Vagina (tissue), 2 donors: ENCODE measurements at regions not wholly inside any gene's neighbourhood (a gene's known extent, or its start where the extent isn't known, plus 50 kb on each side); places are given as distances from the start of the nearest gene placed in this dataset.

Source experiments
- DNase-seq, 2 donors: peaks; one replicate each; pipeline ENCODE4 v3.0.0-alpha.2; 2017; ENCODE audit errors: extremely low spot score in 2 of 2
- H3K27ac ChIP-seq: fragments of 200-600 bp; sonication (generic); one replicate; pipeline ENCODE4 v1.5.1; 2019
- H3K27me3 ChIP-seq: fragments of 200-600 bp; sonication (generic); one replicate; pipeline ENCODE4 v1.5.1; 2019
- H3K36me3 ChIP-seq, 2 donors: fragments of 200-600 bp; sonication (generic); one replicate each; pipeline ENCODE4 v1.5.1; 2017 to 2019
- H3K4me1 ChIP-seq: fragments of 200-600 bp; sonication (generic); one replicate; pipeline ENCODE4 v1.5.1; 2019
- H3K4me3 ChIP-seq, 2 donors: fragments of 200-600 bp; sonication (generic); 1 replicate in 1 of 2; 2 replicates in 1 of 2; pipeline ENCODE4 v1.5.1; 2016 to 2019
- H3K9me3 ChIP-seq: fragments of 200-600 bp; sonication (generic); one replicate; pipeline ENCODE4 v1.5.1; 2019
- CTCF ChIP-seq, 3 experiments: fragments of 450-650 bp in 2 of 3; fragments of 200-600 bp in 1 of 3; sonication (generic) in 1 of 3; IDR thresholded peaks; one replicate each; pipeline ENCODE4 v1.5.1; 2017 to 2019; ENCODE audit warnings: antibody characterized with exemption in 3 of 3, mild to moderate bottlenecking in 2 of 3, moderate library complexity in 2 of 3
- POLR2A ChIP-seq, 2 donors: fragments of 450-650 bp; IDR thresholded peaks; one replicate each; pipeline ENCODE4 v1.6.1; 2017; ENCODE audit warnings: antibody characterized with exemption in 2 of 2, mild to moderate bottlenecking in 2 of 2, moderate library complexity in 2 of 2
- POLR2AphosphoS5 ChIP-seq, 2 donors: sonication (generic); formaldehyde crosslinking; IDR thresholded peaks; one replicate each; pipeline ENCODE4 v1.9.0; 2017; ENCODE audit warnings: antibody characterized with exemption in 2 of 2, mild to moderate bottlenecking in 2 of 2, low read depth in 1 of 2; ENCODE audit not compliant: insufficient read depth in 1 of 2
- intact Hi-C: fragments of 100-400 bp; cut with DNase I; formaldehyde crosslinking; loops from one replicate; pipeline ENCODE4 v1.15.1; 2023

- Histone ChIP-seq H3K36me3 (no peaks in the 10 kb centered on the region), H3K27ac (no peak overlapping the region), H3K4me3 (no peak overlapping the region), H3K4me1 (no peaks in the 10 kb centered on the region), H3K9me3 (no peaks in the 10 kb centered on the region), H3K27me3 (no peaks in the 10 kb centered on the region)
- intact Hi-C loops, result loop anchor here (10.0 kb wide), 1 partner anchor 824 kb away; no protein-coding TSS in a partner anchor
- DNase-seq, result peak in 1 of 2 donors; percentile 42
- TF ChIP-seq POLR2AphosphoS5 (IDR thresholded peaks at IDR 0.05; ENCODE audit: insufficient read depth in 1 of 2, low read depth in 1 of 2) (no peak), POLR2A (IDR thresholded peaks at IDR 0.05) (no peak), CTCF (IDR thresholded peaks at IDR 0.05) (no peak)
Measured at GRCh38 chr1:157240495-157241184, 102.4 kb upstream of the ETV3 start.

GRCh38 chr1:157239936-157240335 lies 101.7 kb upstream of the ETV3 start:
- Histone ChIP-seq H3K27me3 (no peaks in the 10 kb centered on the region), H3K4me3 (no peak overlapping the region), H3K4me1 (no peaks in the 10 kb centered on the region), H3K9me3 (no peaks in the 10 kb centered on the region), H3K36me3 (no peaks in the 10 kb centered on the region), H3K27ac (no peak overlapping the region)
- intact Hi-C loops, result loop anchor here (10.0 kb wide), 1 partner anchor 825 kb away; no protein-coding TSS in a partner anchor
- TF ChIP-seq POLR2A (IDR thresholded peaks at IDR 0.05) (no peak), POLR2AphosphoS5 (IDR thresholded peaks at IDR 0.05; ENCODE audit: insufficient read depth in 1 of 2, low read depth in 1 of 2) (no peak), CTCF (IDR thresholded peaks at IDR 0.05) (no peak)
- DNase-seq, result peak in 1 of 2 donors; percentile 42

GRCh38 chr1:157238585-157238984 lies 100.4 kb upstream of the ETV3 start:
- H3K4me3 ChIP-seq, result no peak overlapping the region
- DNase-seq, result no peak

GRCh38 chr1:157237981-157238380 lies 99.8 kb upstream of the ETV3 start:
- TF ChIP-seq CTCF (IDR thresholded peaks at IDR 0.05) (no peak), POLR2AphosphoS5 (IDR thresholded peaks at IDR 0.05; ENCODE audit: insufficient read depth in 1 of 2, low read depth in 1 of 2) (no peak), POLR2A (IDR thresholded peaks at IDR 0.05) (no peak)
- Histone ChIP-seq H3K4me3 (no peak overlapping the region), H3K9me3 (no peaks in the 10 kb centered on the region), H3K36me3 (no peaks in the 10 kb centered on the region), H3K4me1 (no peaks in the 10 kb centered on the region), H3K27ac (no peak overlapping the region), H3K27me3 (no peaks in the 10 kb centered on the region)
- intact Hi-C loops, result no loop called here
- DNase-seq, result no peak

More at GRCh38 chr1:157238585-157238984, 100.4 kb upstream of the ETV3 start:
- TF ChIP-seq POLR2A (IDR thresholded peaks at IDR 0.05), result no peak
- TF ChIP-seq CTCF (IDR thresholded peaks at IDR 0.05), result no peak
- TF ChIP-seq POLR2AphosphoS5 (IDR thresholded peaks at IDR 0.05; ENCODE audit: insufficient read depth in 1 of 2, low read depth in 1 of 2), result no peak
- no peak overlapping the region for H3K27ac ChIP-seq
- H3K27me3 ChIP-seq, result no peaks in the 10 kb centered on the region
- no peaks in the 10 kb centered on the region for H3K9me3 ChIP-seq
- H3K4me1 ChIP-seq, result no peaks in the 10 kb centered on the region
- intact Hi-C loops, result no loop called here
- no peaks in the 10 kb centered on the region for H3K36me3 ChIP-seq

GRCh38 chr1:157237522-157237921 lies 99.3 kb upstream of the ETV3 start:
- Histone ChIP-seq H3K36me3 (no peaks in the 10 kb centered on the region), H3K4me1 (no peaks in the 10 kb centered on the region), H3K27ac (no peak overlapping the region), H3K9me3 (no peaks in the 10 kb centered on the region), H3K27me3 (no peaks in the 10 kb centered on the region), H3K4me3 (no peak overlapping the region)
- no peak for DNase-seq
- intact Hi-C loops, result no loop called here
- TF ChIP-seq POLR2AphosphoS5 (IDR thresholded peaks at IDR 0.05; ENCODE audit: insufficient read depth in 1 of 2, low read depth in 1 of 2) (no peak), POLR2A (IDR thresholded peaks at IDR 0.05) (no peak), CTCF (IDR thresholded peaks at IDR 0.05) (no peak)
